ENCODE measurements at regions not wholly inside any gene's neighbourhood (a gene's known extent, or its start where the extent isn't known, plus 50 kb on each side); places are given as distances from the start of the nearest gene placed in this dataset.
A peak's percentile ranks its signal among the peaks of the same experiment; 100 is the strongest.
"Not testable (repeated sequence)": the region's sequence is repeated elsewhere in the genome, so short reads cannot be mapped to it uniquely, and the experiment has no call there.

GRCh38 chr3:198096015-198096414, 136.0 kb downstream of the LMLN start:
- CTCF ChIA-PET = no interaction called here
- H3K27ac Mint-ChIP-seq = no peak overlapping the region
- DNase-seq = no peak
- POLR2A ChIA-PET = no interaction called here
- ATAC-seq = no peak
- H3K27me3 Mint-ChIP-seq = peaks cover 18% of the 10 kb centered on the region
- H3K9me3 Mint-ChIP-seq (ENCODE audit: low read depth) = peaks cover 14% of the 10 kb centered on the region
- no peak overlapping the region for H3K4me3 Mint-ChIP-seq
- H3K36me3 Mint-ChIP-seq (ENCODE audit: low read depth) = peaks cover 6% of the 10 kb centered on the region
- intact Hi-C loops (cut with DNase I, micrococcal nuclease) = no loop called here
- peaks cover 5% of the 10 kb centered on the region for H3K4me1 Mint-ChIP-seq

DNA sequence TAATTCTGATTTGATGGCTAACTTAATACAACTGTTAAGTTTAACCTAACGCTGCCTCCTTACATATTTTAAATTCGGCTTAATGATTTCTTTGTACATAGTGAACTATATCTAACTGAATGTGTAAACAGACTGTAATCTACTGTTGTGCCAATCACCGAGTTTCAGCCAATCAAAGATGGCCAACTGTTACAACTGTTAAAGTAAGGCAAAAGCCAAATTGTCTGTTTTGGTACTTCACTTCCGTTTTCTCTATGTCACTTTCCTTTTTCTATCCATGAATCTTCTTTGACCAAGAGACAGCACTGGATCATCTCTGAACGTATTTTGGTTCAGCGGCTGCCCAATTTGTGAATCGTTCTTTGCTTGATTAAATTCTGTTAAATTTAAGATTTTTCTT, 137.0 kb downstream of the LMLN start:
- DNase-seq (no peak), ATAC-seq (no peak)
- ChIA-PET POLR2A (no interaction called here), CTCF (no interaction called here)
- Mint-ChIP-seq H3K9me3 (ENCODE audit: low read depth) (peaks cover 14% of the 10 kb centered on the region), H3K4me1 (peaks cover 5% of the 10 kb centered on the region), H3K4me3 (no peak overlapping the region), H3K36me3 (ENCODE audit: low read depth) (peaks cover 6% of the 10 kb centered on the region), H3K27me3 (peaks cover 18% of the 10 kb centered on the region), H3K27ac (no peak overlapping the region)
- intact Hi-C loops (cut with DNase I, micrococcal nuclease) = no loop called here

DNA sequence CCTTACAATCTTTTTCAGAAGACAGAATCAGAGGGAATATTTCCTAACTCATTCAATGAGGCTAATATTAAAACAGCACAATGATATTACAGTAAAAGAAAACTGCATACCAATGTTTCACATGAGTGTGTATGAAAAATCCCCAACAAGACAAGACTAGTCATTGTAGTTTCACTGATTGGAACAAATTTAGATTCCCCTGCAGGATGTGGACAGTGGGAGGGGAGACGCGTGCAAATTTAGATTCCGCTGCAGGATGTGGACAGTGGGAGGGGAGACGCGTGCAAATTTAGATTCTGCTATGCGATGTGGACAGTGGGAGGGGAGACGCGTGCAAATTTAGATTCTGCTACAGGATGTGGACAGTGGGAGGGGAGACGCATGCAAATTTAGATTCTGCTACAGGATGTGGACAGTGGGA, 138.7 kb downstream of the LMLN start:
- POLR2A ChIA-PET; intact Hi-C loops (cut with DNase I, micrococcal nuclease); ATAC-seq; DNase-seq; CTCF ChIA-PET; H3K27me3 Mint-ChIP-seq; H3K36me3 Mint-ChIP-seq (ENCODE audit: low read depth); H3K4me1 Mint-ChIP-seq: not testable (repeated sequence)
- peak overlapping the region; percentile 33 for H3K4me3 Mint-ChIP-seq
- H3K27ac Mint-ChIP-seq = peak overlapping the region; percentile 15
- peaks cover 19% of the 10 kb centered on the region for H3K9me3 Mint-ChIP-seq (ENCODE audit: low read depth)

DNA sequence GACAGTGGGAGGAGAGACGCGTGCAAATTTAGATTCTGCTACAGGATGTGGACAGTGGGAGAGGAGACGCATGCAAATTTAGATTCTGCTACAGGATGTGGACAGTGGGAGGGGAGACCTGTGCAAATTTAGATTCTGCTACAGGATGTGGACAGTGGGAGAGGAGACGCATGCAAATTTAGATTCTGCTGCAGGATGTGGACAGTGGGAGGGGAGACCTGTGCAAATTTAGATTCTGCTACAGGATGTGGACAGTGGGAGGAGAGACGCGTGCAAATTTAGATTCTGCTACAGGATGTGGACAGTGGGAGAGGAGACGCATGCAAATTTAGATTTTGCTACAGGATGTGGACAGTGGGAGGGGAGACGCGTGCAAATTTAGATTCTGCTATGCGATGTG, 143.1 kb downstream of the LMLN start:
- H3K27me3 Mint-ChIP-seq; H3K36me3 Mint-ChIP-seq (ENCODE audit: low read depth); ATAC-seq; CTCF ChIA-PET; H3K27ac Mint-ChIP-seq; intact Hi-C loops (cut with DNase I, micrococcal nuclease); H3K4me3 Mint-ChIP-seq; POLR2A ChIA-PET: not testable (repeated sequence)
- DNase-seq = peak; percentile 30
- H3K4me1 Mint-ChIP-seq = peaks cover 24% of the 10 kb centered on the region
- peaks cover 18% of the 10 kb centered on the region for H3K9me3 Mint-ChIP-seq (ENCODE audit: low read depth)

- H3K36me3 Mint-ChIP-seq (ENCODE audit: low read depth) = peaks cover 5% of the 10 kb centered on the region
- H3K9me3 Mint-ChIP-seq (ENCODE audit: low read depth) = peaks cover 17% of the 10 kb centered on the region
- intact Hi-C loops (cut with DNase I, micrococcal nuclease) = no loop called here
- ChIA-PET POLR2A (no interaction called here), CTCF (no interaction called here)
- DNase-seq = no peak
- H3K27me3 Mint-ChIP-seq = peaks cover 10% of the 10 kb centered on the region
- peak overlapping the region; percentile 26 for H3K4me3 Mint-ChIP-seq
- ATAC-seq = no peak
- peak overlapping the region; percentile 62 for H3K27ac Mint-ChIP-seq
- H3K4me1 Mint-ChIP-seq = peaks cover 21% of the 10 kb centered on the region
These were observed 146.2 kb downstream of the LMLN start for GRCh38 chr3:198106265-198106664.

- H3K27ac Mint-ChIP-seq = no peak overlapping the region
- peaks cover 5% of the 10 kb centered on the region for H3K36me3 Mint-ChIP-seq (ENCODE audit: low read depth)
- no peak overlapping the region for H3K4me3 Mint-ChIP-seq
- ChIA-PET POLR2A (no interaction called here), CTCF (no interaction called here)
- ATAC-seq = no peak
- no peak for DNase-seq
- H3K9me3 Mint-ChIP-seq (ENCODE audit: low read depth) = peaks cover 17% of the 10 kb centered on the region
- intact Hi-C loops (cut with DNase I, micrococcal nuclease) = no loop called here
- peaks cover 19% of the 10 kb centered on the region for H3K27me3 Mint-ChIP-seq
- peaks cover 23% of the 10 kb centered on the region for H3K4me1 Mint-ChIP-seq
These were observed 148.1 kb downstream of the LMLN start for GRCh38 chr3:198107840-198108734.

DNA sequence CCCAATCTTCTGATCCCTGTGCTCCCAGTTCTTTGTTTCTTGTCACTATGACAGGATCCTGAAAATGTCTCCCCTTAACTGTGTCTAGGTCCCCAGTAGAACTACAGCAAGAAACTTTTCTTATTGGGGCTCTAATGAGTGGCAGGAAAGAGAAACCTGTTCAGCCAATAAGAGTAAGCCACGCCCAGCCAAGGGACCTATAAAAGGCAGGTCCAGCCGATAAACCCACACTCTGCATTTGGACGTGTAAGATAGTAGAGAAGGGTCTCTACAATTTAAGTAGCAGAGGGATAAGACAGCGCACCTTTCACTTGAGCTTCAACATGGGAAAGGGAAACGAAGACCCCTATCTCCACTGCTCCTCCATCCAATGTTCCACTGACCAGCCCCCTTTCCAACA, 149.9 kb downstream of the LMLN start:
- H3K36me3 Mint-ChIP-seq (ENCODE audit: low read depth) = peaks cover 5% of the 10 kb centered on the region
- intact Hi-C loops (cut with DNase I, micrococcal nuclease) = no loop called here
- ChIA-PET POLR2A (no interaction called here), CTCF (no interaction called here)
- no peak overlapping the region for H3K4me3 Mint-ChIP-seq
- ATAC-seq (no peak), DNase-seq (no peak)
- H3K27me3 Mint-ChIP-seq = peaks cover 33% of the 10 kb centered on the region
- H3K9me3 Mint-ChIP-seq (ENCODE audit: low read depth) = peaks cover 19% of the 10 kb centered on the region
- peaks cover 23% of the 10 kb centered on the region for H3K4me1 Mint-ChIP-seq
- no peak overlapping the region for H3K27ac Mint-ChIP-seq

- Mint-ChIP-seq H3K36me3 (ENCODE audit: low read depth) (peaks cover 2% of the 10 kb centered on the region), H3K27me3 (peaks cover 42% of the 10 kb centered on the region), H3K4me3 (no peak overlapping the region), H3K9me3 (ENCODE audit: low read depth) (peaks cover 17% of the 10 kb centered on the region), H3K27ac (no peak overlapping the region), H3K4me1 (peaks cover 13% of the 10 kb centered on the region)
- intact Hi-C loops (cut with DNase I, micrococcal nuclease) = no loop called here
- ChIA-PET POLR2A (no interaction called here), CTCF (interaction anchor here (1.0 to 1.3 kb wide), 2 partner anchors 31 to 150 kb away, joined by 3 read pairs; no protein-coding TSS in a partner anchor)
- DNase-seq (no peak), ATAC-seq (no peak)
These were observed 152.0 kb downstream of the LMLN start for GRCh38 chr3:198112031-198112430.

DNA sequence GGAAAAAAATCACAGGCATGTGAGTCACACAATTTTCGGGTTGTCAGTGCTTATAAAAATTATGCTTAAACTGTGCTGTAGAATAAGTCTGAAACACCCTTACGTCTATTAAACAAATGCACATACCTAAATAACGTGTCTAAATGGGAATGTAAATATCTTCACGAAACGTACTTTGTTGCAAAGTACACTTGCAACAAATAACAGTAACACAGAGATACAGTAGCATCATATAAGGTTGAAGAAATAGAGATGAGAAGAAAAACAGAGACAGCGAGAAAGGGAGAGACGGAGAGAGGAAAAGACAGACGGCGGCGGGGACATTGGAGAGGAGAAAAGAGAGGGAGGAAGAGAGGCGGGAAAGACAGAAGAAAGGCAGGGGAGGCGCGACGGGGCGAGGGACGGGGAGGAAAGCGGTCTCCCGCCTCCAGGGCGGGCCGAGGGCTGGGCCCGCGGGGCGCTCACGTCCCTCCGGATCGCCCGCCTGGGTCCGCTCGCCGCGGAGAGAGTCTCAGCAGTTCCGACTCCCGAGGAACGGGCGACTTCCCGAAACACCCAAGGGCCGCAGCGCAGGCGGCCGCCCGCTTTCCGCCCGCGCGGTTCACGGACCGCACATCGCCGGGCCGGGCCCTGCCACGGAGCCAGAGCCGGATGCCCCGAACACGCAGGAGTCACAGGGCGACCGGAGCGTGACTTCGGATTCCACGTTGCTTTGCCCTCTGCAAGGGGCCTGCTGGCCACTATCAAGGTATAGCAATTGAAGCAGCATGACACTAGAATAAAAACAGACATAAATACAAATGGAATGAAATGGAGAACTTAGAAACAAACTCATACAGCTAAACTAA, 153.4 kb downstream of the LMLN start:
- H3K4me3 Mint-ChIP-seq = peak overlapping the region; percentile 24
- H3K27ac Mint-ChIP-seq = peak overlapping the region; percentile 5
- H3K27me3 Mint-ChIP-seq = peaks cover 44% of the 10 kb centered on the region

GRCh38 chr3:198114516-198114915, 154.5 kb downstream of the LMLN start:
- CTCF ChIA-PET; intact Hi-C loops (cut with DNase I, micrococcal nuclease); H3K36me3 Mint-ChIP-seq (ENCODE audit: low read depth): not testable (repeated sequence)

More for the DNA sequence above, 153.4 kb downstream of the LMLN start:
- Mint-ChIP-seq H3K9me3 (ENCODE audit: low read depth) (peaks cover 17% of the 10 kb centered on the region), H3K4me1 (peaks cover 7% of the 10 kb centered on the region), H3K36me3 (ENCODE audit: low read depth) (no peaks in the 10 kb centered on the region)
- ChIA-PET CTCF (no interaction called here), POLR2A (no interaction called here)
- ATAC-seq (no peak), DNase-seq (peak; percentile 9)
- intact Hi-C loops (cut with DNase I, micrococcal nuclease) = no loop called here

DNA sequence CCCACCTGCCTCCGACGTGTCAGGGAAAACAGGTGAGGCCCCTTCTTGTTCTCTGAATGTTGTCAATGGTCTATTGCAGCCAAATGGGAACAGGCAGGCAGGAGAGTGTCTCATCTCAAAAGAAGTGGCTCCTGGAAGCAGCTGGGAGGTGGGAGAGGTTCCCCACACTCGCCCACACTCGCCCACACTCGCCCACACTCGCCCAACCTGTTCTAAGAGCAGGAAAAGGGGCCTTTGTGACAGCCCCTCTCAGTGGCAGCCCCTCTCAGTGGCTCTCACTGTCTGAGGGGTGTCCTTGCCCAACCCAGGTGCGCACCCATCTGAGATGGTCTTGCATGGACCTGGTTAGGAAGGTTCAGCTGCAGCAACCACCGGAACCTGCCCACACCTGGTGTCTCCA, 162.2 kb downstream of the LMLN start:
- H3K27ac Mint-ChIP-seq; DNase-seq; intact Hi-C loops (cut with DNase I, micrococcal nuclease); H3K9me3 Mint-ChIP-seq (ENCODE audit: low read depth); H3K27me3 Mint-ChIP-seq; H3K36me3 Mint-ChIP-seq (ENCODE audit: low read depth); H3K4me1 Mint-ChIP-seq; ATAC-seq; H3K4me3 Mint-ChIP-seq; CTCF ChIA-PET; POLR2A ChIA-PET: not testable (repeated sequence)

More at GRCh38 chr3:198114516-198114915, 154.5 kb downstream of the LMLN start:
- H3K4me1 Mint-ChIP-seq, ATAC-seq, DNase-seq, H3K4me3 Mint-ChIP-seq, H3K27ac Mint-ChIP-seq, POLR2A ChIA-PET: not testable (repeated sequence)
- Mint-ChIP-seq H3K27me3 (peaks cover 44% of the 10 kb centered on the region), H3K9me3 (ENCODE audit: low read depth) (peaks cover 15% of the 10 kb centered on the region)
